ENCODE measurements at regions not wholly inside any gene's neighbourhood (a gene's known extent, or its start where the extent isn't known, plus 50 kb on each side); places are given as distances from the start of the nearest gene placed in this dataset.

- TF ChIP-seq CTCF (IDR thresholded peaks at IDR 0.05; ENCODE audit: low read length) (no peak), EZH2 (IDR thresholded peaks at IDR 0.05; ENCODE audit: borderline replicate concordance, low read length) (no peak)
Observed at GRCh38 chr6:145544041-145544440, 191.3 kb downstream of the EPM2A start.

Measured in OCI-LY1 (cell line).